Cardiac muscle cell (in vitro differentiated cells and primary cell): ENCODE measurements at regions not wholly inside any gene's neighbourhood (a gene's known extent, or its start where the extent isn't known, plus 50 kb on each side); places are given as distances from the start of the nearest gene placed in this dataset.
A peak's percentile ranks its signal among the peaks of the same experiment; 100 is the strongest.

Source experiments
- DNase-seq, 2 donors: peaks; one replicate each; pipeline versions ENCODE4 v3.0.0 to v3.0.0-alpha.2; 2010 to 2017; ENCODE audit warnings: low read depth in 1 of 2, low spot score in 1 of 2
- H3K27ac ChIP-seq: fragments of 200-600 bp; sonication (generic); 2 replicates; pipeline ENCODE4 v1.5.1; 2016
- H3K27me3 ChIP-seq: fragments of 200-600 bp; sonication (generic); 2 replicates; pipeline ENCODE4 v1.6.0; 2016; ENCODE audit warnings: control low read depth
- H3K36me3 ChIP-seq: fragments of 200-600 bp; sonication (generic); 2 replicates; pipeline ENCODE4 v1.5.1; 2016; ENCODE audit warnings: control low read depth
- H3K4me1 ChIP-seq: fragments of 200-600 bp; sonication (generic); 2 replicates; pipeline ENCODE4 v1.8.1; 2017; ENCODE audit warnings: low read depth, mild to moderate bottlenecking, mixed run types
- H3K4me3 ChIP-seq: fragments of 200-600 bp; sonication (generic); 2 replicates; pipeline ENCODE4 v1.5.1; 2016; ENCODE audit warnings: mild to moderate bottlenecking
- H3K9me3 ChIP-seq: fragments of 200-600 bp; sonication (generic); 2 replicates; pipeline ENCODE4 v1.5.1; 2017; ENCODE audit warnings: low read depth, mild to moderate bottlenecking, control low read depth
- TF ChIP-seq, protein P1 (sequence below): IDR thresholded peaks from 2 replicates; pipeline ENCODE4 v1.5.1; 2012; ENCODE audit warnings: low read depth, mild to moderate bottlenecking, low read length

DNA sequence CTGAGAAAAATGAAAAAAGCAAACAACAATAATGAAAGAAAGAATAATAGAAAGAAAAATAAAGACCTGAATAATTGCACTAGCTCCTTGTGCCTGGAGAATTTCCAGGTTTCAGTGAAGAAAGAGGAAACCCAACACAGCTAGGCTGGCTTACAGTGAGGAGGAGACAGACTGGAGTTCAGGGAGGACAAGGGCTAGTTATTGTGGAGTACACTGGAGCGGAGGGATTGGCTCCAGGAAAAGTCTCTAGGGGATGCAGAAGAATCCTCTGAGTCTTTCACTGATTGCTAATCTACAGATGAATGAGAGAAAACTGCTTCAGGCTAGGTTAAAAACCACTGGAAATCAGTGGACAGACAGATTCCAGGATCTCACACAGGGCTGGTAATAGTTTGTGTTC, 163.6 kb upstream of the RBMS1 start:
- peak in 1 of 2 donors; percentile 64 for DNase-seq
- no peaks in the 10 kb centered on the region for H3K9me3 ChIP-seq
- no peaks in the 10 kb centered on the region for H3K36me3 ChIP-seq
- H3K27me3 ChIP-seq: no peaks in the 10 kb centered on the region
- TF ChIP-seq, protein P1, sequence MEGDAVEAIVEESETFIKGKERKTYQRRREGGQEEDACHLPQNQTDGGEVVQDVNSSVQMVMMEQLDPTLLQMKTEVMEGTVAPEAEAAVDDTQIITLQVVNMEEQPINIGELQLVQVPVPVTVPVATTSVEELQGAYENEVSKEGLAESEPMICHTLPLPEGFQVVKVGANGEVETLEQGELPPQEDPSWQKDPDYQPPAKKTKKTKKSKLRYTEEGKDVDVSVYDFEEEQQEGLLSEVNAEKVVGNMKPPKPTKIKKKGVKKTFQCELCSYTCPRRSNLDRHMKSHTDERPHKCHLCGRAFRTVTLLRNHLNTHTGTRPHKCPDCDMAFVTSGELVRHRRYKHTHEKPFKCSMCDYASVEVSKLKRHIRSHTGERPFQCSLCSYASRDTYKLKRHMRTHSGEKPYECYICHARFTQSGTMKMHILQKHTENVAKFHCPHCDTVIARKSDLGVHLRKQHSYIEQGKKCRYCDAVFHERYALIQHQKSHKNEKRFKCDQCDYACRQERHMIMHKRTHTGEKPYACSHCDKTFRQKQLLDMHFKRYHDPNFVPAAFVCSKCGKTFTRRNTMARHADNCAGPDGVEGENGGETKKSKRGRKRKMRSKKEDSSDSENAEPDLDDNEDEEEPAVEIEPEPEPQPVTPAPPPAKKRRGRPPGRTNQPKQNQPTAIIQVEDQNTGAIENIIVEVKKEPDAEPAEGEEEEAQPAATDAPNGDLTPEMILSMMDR: no peak
- H3K27ac ChIP-seq: no peak overlapping the region
- no peak overlapping the region for H3K4me3 ChIP-seq
- H3K4me1 ChIP-seq: peaks cover 27% of the 10 kb centered on the region

DNA sequence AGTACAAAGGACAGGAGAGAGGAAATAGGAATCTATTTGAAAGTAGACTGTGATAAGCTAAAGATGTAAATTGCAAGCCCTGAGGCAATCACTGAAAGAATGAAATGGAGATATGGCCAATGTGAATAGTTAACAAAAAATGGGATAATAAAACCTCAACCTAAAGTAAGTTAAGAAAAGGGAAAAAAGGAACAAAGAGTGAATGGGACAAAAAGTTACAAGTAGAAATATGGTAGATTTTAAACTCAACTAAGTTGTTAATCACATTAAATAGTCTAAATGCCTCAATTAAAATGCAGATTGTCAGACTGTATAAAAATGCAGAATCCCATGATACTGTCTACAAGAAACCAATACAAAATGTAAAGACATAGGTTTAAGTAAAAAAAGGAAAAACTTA, 165.2 kb upstream of the RBMS1 start:
- peaks cover 10% of the 10 kb centered on the region for H3K4me1 ChIP-seq
- no peaks in the 10 kb centered on the region for H3K27me3 ChIP-seq
- H3K36me3 ChIP-seq: no peaks in the 10 kb centered on the region
- TF ChIP-seq, protein P1: no peak
- no peaks in the 10 kb centered on the region for H3K9me3 ChIP-seq
- H3K27ac ChIP-seq: no peak overlapping the region
- H3K4me3 ChIP-seq: no peak overlapping the region
- no peak for DNase-seq

DNA sequence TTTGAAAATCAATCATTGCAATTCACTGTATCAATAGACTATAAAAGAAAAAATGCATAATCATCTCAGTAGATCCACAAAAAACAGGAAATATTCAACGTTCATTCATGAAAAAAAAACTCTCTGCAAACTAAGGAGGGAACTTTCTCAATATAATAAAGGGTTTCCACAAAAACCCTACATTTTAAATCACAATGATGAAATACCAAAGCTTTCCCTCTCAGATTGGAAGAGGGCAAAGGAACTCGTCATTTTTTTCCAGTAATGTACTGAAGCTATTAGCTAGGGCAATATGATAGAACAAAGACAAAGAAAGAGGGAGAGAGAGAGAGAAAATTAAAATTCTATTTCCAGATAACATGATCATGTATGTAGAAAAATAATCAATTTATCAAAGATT, 167.1 kb upstream of the RBMS1 start:
- H3K4me1 ChIP-seq: peaks cover 9% of the 10 kb centered on the region
- TF ChIP-seq, protein P1: no peak
- H3K9me3 ChIP-seq: no peaks in the 10 kb centered on the region
- H3K36me3 ChIP-seq: no peaks in the 10 kb centered on the region
- DNase-seq: no peak
- no peaks in the 10 kb centered on the region for H3K27me3 ChIP-seq
- no peak overlapping the region for H3K4me3 ChIP-seq
- no peak overlapping the region for H3K27ac ChIP-seq

GRCh38 chr2:160664603-160665140, 171.1 kb upstream of the RBMS1 start:
- H3K27ac ChIP-seq: peak overlapping the region; percentile 1
- H3K27me3 ChIP-seq: no peaks in the 10 kb centered on the region
- no peaks in the 10 kb centered on the region for H3K36me3 ChIP-seq
- no peak overlapping the region for H3K4me3 ChIP-seq
- H3K9me3 ChIP-seq: no peaks in the 10 kb centered on the region
- TF ChIP-seq, protein P1: no peak
- H3K4me1 ChIP-seq: peaks cover 22% of the 10 kb centered on the region
- no peak for DNase-seq

DNA sequence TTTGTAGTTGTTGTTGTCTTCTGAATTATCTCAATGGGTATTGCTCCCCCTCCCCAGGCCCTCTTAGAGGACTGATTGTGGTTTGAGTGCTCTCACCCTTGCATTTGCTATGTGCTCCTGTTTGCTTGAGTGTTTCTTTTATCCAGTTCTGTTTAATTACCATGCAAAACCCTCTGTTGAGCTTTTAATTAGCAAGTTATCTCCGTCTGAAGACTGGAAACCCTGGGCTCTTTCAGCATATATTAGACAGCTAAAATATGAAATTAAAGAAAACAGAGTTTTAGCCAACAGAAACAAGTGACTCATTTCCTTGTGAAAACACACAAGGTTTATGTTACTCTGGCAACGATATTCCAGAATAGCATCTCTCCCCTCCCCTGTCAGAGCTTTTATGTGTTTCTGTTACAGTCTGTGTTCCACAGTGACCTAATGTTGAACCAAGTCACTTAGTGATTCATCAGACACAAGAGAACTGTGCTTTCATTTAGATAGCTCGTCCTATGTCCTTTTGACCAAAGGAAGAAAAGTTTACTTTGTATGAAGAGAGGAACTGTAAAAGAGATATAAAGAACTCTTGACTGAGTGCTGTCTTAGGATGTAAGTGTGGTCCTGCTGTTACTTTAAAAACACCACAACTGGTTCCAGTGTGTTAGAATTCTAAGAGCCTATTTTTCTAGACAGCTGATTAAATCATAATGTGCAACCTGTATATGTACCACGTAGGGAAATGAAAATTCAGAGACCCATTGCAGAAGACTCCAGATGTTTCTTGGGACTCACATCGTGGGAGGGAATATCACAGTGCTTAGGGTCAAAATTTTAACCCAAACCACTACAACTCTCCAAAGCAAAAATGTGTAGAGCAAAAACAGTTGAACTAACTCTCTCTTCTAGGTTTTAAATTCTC, 172.8 kb upstream of the RBMS1 start:
- TF ChIP-seq, protein P1: no peak
- Histone ChIP-seq H3K27me3 (no peaks in the 10 kb centered on the region), H3K4me3 (no peak overlapping the region), H3K27ac (peak overlapping the region; percentile 74), H3K9me3 (no peaks in the 10 kb centered on the region), H3K4me1 (peaks cover 22% of the 10 kb centered on the region), H3K36me3 (no peaks in the 10 kb centered on the region)
- DNase-seq: peak; percentile 27 to 98
